SJCRH30 (cell line): ENCODE measurements at regions not wholly inside any gene's neighbourhood (a gene's known extent, or its start where the extent isn't known, plus 50 kb on each side); places are given as distances from the start of the nearest gene placed in this dataset.
"Not testable (repeated sequence)": the region's sequence is repeated elsewhere in the genome, so short reads cannot be mapped to it uniquely, and the experiment has no call there.

Source experiments
- DNase-seq, 2 experiments: peaks; one replicate each; pipeline ENCODE4 v3.0.0-alpha.2; 2015 to 2020
- H3K27ac ChIP-seq: fragments of 250-450 bp; sonication (Bioruptor Pico); 2 replicates; pipeline ENCODE4 v1.5.1; 2020; ENCODE audit warnings: mild to moderate bottlenecking, moderate library complexity
- H3K27me3 ChIP-seq: fragments of 250-450 bp; sonication (Bioruptor Pico); 2 replicates; pipeline ENCODE4 v1.5.1; 2020; ENCODE audit warnings: mild to moderate bottlenecking, moderate library complexity
- H3K36me3 ChIP-seq: fragments of 250-450 bp; sonication (Bioruptor Pico); 2 replicates; pipeline ENCODE4 v1.5.1; 2020; ENCODE audit warnings: mild to moderate bottlenecking, moderate library complexity
- H3K4me1 ChIP-seq: fragments of 250-450 bp; sonication (Bioruptor Pico); 2 replicates; pipeline ENCODE4 v1.5.1; 2020; ENCODE audit warnings: mild to moderate bottlenecking, moderate library complexity
- H3K4me3 ChIP-seq: fragments of 250-450 bp; sonication (Bioruptor Pico); 2 replicates; pipeline ENCODE4 v1.5.1; 2020; ENCODE audit warnings: mild to moderate bottlenecking, moderate library complexity
- H3K9me3 ChIP-seq: fragments of 250-450 bp; sonication (Bioruptor Pico); replicated peaks from 2 replicates; pipeline ENCODE4 v1.5.1; 2020; ENCODE audit warnings: mild to moderate bottlenecking, moderate library complexity

- peak; percentile 18 to 37 for DNase-seq
Measured at GRCh38 chr12:89829434-89829975, 120.9 kb upstream of the ATP2B1 start.

DNA sequence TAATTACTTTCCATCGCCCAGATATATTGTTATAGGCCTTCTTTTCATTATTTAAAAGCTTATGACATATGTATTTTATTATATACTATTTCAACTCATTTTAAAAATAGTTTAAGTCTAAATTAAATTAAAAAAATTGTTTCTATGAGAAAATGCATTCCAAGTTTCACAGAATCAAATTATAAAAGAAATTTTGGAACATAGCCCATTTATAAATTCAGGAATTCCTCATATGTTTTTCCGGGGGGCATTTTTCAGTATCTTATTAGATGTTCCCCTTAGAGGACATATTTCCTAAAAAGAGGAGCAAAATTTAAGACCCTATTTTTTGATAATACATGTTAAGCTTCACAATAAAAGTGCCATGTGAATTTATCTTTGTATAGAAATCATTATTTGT is 119.9 kb upstream of the ATP2B1 start:
- Histone ChIP-seq H3K27ac (peak overlapping the region; percentile 61), H3K4me3 (no peak overlapping the region), H3K4me1 (peaks cover 61% of the 10 kb centered on the region), H3K36me3 (no peaks in the 10 kb centered on the region; the same call in 1 of the 2 replicates), H3K27me3 (no peaks in the 10 kb centered on the region), H3K9me3 (no peaks in the 10 kb centered on the region; the same call in 1 of the 2 replicates)
- no peak for DNase-seq

More at GRCh38 chr12:89829434-89829975, 120.9 kb upstream of the ATP2B1 start:
- Histone ChIP-seq H3K36me3 (no peaks in the 10 kb centered on the region; the same call in 1 of the 2 replicates), H3K27me3 (no peaks in the 10 kb centered on the region), H3K9me3 (no peaks in the 10 kb centered on the region; the same call in 1 of the 2 replicates), H3K4me1 (peaks cover 61% of the 10 kb centered on the region), H3K27ac (peak overlapping the region; percentile 61), H3K4me3 (no peak overlapping the region)

DNA sequence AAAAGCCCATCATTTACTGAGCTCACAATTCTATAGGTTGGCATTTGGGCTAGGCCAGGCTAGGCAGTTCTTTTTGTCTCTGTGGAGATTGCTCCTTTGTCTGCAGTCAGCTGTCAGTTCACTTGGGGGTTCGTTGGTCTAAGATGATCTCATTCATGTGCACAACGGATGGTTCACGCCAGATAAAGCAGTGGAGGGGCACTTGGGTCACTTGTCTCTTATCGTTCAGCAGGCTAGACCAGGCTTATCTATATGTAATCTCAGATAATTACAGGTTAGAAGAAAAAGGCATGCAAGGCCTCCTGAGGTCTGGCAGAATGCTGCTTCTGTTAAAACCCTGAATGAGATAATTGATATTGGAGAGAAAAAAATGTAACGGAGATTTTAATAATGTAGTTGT is 119.0 kb upstream of the ATP2B1 start:
- Histone ChIP-seq H3K9me3 (no peaks in the 10 kb centered on the region; the same call in 1 of the 2 replicates), H3K27me3 (no peaks in the 10 kb centered on the region), H3K27ac (peak overlapping the region; percentile 61), H3K4me1 (peaks cover 61% of the 10 kb centered on the region), H3K4me3 (no peak overlapping the region), H3K36me3 (no peaks in the 10 kb centered on the region; the same call in 1 of the 2 replicates)
- peak; percentile 69 to 78 for DNase-seq

DNA sequence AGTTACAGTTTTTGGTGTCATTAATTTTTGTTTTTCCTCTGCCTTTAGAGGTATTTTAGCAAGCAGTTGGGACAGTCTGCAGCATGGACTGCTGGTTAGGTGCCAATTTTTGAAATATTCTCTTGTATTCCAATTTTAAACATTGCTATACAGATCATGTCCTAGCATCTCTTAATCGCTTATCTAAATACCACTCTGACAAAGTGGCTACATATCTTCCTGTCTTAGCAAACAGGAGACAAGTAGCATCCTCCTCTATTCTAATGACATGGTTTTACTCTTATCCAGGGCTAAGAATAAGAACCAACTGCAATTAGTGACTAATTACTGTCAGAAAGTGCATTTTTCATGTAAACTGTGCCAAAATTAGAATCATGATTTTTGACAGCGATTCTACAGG is 117.8 kb upstream of the ATP2B1 start:
- H3K9me3 ChIP-seq, result no peaks in the 10 kb centered on the region; the same call in 1 of the 2 replicates
- no peak for DNase-seq
- peak overlapping the region; percentile 61; the same call in 1 of the 2 replicates for H3K27ac ChIP-seq
- peaks cover 61% of the 10 kb centered on the region for H3K4me1 ChIP-seq
- no peaks in the 10 kb centered on the region; the same call in 1 of the 2 replicates for H3K36me3 ChIP-seq
- H3K4me3 ChIP-seq, result no peak overlapping the region
- no peaks in the 10 kb centered on the region for H3K27me3 ChIP-seq

DNA sequence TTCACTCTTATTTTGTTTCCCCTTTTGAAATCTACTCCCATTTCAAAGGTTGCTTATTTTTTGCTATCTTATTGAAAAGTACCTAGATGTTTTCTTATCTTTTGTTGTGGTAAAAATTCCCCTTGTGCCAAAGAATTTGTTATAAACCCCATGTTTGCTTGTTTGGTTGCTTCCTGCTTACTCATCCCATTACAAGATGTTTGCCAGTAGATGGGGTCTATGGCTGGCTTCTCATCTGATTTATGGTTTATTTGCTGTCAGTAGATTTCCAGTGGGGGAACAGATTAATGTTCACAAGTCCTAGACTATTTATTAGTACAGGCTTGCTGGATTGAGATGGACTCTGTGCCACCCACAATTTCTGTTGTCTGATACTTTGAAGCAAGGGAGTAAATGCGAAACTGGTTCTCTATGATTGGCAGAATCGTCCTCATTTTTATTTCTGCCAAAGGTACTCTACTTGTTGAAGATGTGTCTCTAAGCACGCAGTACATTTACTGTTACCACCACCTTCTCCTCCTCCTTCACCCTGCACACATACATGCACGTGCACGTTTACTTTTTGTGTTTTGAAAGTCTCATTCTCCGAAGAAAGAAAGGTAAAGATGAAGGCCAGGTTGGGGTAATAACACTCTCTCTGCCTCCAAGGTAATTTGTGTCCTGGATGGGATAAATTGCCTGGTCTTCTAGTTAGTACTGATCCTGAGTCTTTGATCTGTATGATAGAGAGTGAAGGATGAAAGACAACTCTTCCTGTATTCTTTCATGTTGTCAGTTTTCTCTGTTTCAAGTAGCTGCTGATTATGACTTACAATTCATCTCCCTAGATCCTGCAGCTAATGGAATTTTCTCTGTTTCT is 117.2 kb upstream of the ATP2B1 start:
- Histone ChIP-seq H3K9me3 (no peaks in the 10 kb centered on the region; the same call in 1 of the 2 replicates), H3K27me3 (no peaks in the 10 kb centered on the region), H3K4me1 (peaks cover 56% of the 10 kb centered on the region), H3K4me3 (no peak overlapping the region), H3K27ac (no peak overlapping the region), H3K36me3 (no peaks in the 10 kb centered on the region; the same call in 1 of the 2 replicates)
- DNase-seq, result no peak

- no peak for DNase-seq
- H3K36me3 ChIP-seq, result no peaks in the 10 kb centered on the region; the same call in 1 of the 2 replicates
- H3K9me3 ChIP-seq, result no peaks in the 10 kb centered on the region; the same call in 1 of the 2 replicates
- H3K27ac ChIP-seq, result no peak overlapping the region
- no peaks in the 10 kb centered on the region for H3K27me3 ChIP-seq
- peaks cover 49% of the 10 kb centered on the region for H3K4me1 ChIP-seq
- no peak overlapping the region for H3K4me3 ChIP-seq
Measured at GRCh38 chr12:89824822-89825221, 116.2 kb upstream of the ATP2B1 start.

GRCh38 chr12:89822992-89823391 is 114.4 kb upstream of the ATP2B1 start:
- not testable (repeated sequence) for H3K27ac ChIP-seq, H3K9me3 ChIP-seq
- H3K4me1 ChIP-seq, result peaks cover 31% of the 10 kb centered on the region

DNA sequence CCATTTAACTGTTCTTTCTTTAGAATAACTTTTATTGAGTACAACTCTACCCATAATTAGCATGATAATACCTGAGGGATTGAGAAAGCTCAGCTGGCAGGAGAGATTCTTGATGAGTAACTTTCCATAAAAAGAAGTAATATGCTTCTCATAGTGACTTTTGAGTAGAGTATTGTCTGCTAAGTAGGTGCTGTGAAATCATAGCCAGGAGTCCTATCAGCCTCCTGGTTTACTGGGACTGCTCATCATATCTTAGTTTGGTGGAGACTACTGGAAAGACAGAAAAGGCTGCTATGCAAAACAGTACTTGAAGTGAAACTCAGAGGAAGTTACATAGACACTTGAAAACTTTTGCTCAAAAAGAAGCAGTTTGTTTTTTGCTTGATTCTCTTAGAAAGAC is 113.3 kb upstream of the ATP2B1 start:
- Histone ChIP-seq H3K27ac (no peak overlapping the region), H3K36me3 (no peaks in the 10 kb centered on the region), H3K4me3 (no peak overlapping the region), H3K27me3 (no peaks in the 10 kb centered on the region), H3K4me1 (peaks cover 20% of the 10 kb centered on the region), H3K9me3 (no peaks in the 10 kb centered on the region)
- no peak for DNase-seq

More at GRCh38 chr12:89822992-89823391, 114.4 kb upstream of the ATP2B1 start:
- not testable (repeated sequence) for H3K27me3 ChIP-seq, H3K36me3 ChIP-seq, H3K4me3 ChIP-seq, DNase-seq

GRCh38 chr12:89817501-89818226 is 109.0 kb upstream of the ATP2B1 start:
- H3K36me3 ChIP-seq, result no peaks in the 10 kb centered on the region
- H3K4me1 ChIP-seq, result no peaks in the 10 kb centered on the region
- H3K9me3 ChIP-seq, result 0 out of 2 replicates have a peak, but pooled peaks cover 3% of the 10 kb centered on the region
- no peak overlapping the region for H3K27ac ChIP-seq
- DNase-seq, result no peak
- H3K27me3 ChIP-seq, result no peaks in the 10 kb centered on the region
- H3K4me3 ChIP-seq, result no peak overlapping the region

DNA sequence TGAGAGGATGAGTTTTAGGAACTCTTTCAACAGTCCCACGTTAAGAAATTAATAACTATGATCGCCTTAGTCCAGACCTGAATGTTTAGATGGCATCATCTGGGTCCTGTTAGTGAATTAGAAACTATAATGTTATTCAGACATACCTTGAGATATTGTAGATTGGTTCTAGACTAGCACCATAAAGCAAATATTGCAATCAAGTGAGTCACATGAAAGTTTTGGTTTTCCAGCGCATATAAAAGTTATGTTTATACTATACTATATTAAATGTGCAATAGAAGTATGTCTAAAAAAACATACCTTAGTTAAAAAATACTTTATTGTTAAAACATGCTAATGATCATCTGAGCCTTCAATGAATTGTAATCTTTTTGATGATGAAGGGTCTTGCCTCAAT is 106.6 kb upstream of the ATP2B1 start:
- Histone ChIP-seq H3K27ac (no peak overlapping the region), H3K4me1 (no peaks in the 10 kb centered on the region), H3K9me3 (0 out of 2 replicates have a peak, but pooled peaks cover 3% of the 10 kb centered on the region), H3K27me3 (no peaks in the 10 kb centered on the region), H3K4me3 (no peak overlapping the region), H3K36me3 (no peaks in the 10 kb centered on the region)
- no peak for DNase-seq

DNA sequence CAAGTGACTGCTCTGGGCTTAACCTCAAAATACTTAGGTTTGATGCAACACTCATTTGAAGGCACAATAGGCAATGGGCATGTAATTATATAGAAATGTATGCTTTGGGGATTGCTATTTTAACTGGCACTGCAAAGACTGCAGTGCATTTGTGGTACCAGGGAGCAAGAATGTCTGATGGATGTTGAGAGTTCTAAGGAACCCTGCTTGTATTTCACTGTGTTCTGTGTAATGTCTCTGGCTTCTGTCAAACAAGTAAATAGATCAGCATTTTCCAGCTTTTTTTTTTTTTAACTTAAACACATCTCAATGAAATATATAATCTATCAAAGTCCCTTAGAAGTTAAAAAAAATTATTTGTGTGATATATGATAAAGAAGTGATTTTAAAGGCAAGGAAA is 94.8 kb upstream of the ATP2B1 start:
- Histone ChIP-seq H3K36me3 (no peaks in the 10 kb centered on the region), H3K9me3 (peaks cover 2% of the 10 kb centered on the region; the same call in 1 of the 2 replicates), H3K27ac (no peak overlapping the region), H3K27me3 (no peaks in the 10 kb centered on the region), H3K4me3 (no peak overlapping the region), H3K4me1 (peaks cover 11% of the 10 kb centered on the region)
- DNase-seq, result no peak

DNA sequence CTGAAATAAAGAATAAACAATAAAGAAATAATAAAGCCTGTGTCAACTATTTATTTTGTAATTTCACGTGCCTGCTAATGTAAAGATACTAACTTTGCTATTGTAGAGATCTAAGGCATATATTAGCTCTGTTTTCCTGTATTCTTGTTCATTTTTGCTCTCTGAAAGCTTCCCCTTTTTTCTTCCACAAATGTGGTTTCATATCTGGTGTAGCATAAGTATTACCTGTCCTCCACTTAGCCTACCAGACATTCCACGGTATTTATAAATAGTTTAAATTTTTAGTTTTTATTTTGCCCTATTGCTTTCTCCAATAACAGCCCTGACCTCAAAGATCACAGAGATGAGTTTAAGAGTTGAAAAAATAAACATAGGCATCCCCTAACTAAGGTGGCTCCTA is 92.6 kb upstream of the ATP2B1 start:
- H3K4me1 ChIP-seq, result peaks cover 11% of the 10 kb centered on the region
- H3K36me3 ChIP-seq, result no peaks in the 10 kb centered on the region
- H3K4me3 ChIP-seq, result no peak overlapping the region
- no peak overlapping the region for H3K27ac ChIP-seq
- H3K27me3 ChIP-seq, result no peaks in the 10 kb centered on the region
- no peak for DNase-seq
- H3K9me3 ChIP-seq, result no peaks in the 10 kb centered on the region; the same call in 1 of the 2 replicates

GRCh38 chr12:89800435-89800834 is 91.8 kb upstream of the ATP2B1 start:
- no peak for DNase-seq
- Histone ChIP-seq H3K27ac (no peak overlapping the region), H3K4me3 (no peak overlapping the region), H3K9me3 (no peaks in the 10 kb centered on the region; the same call in 1 of the 2 replicates), H3K4me1 (peaks cover 11% of the 10 kb centered on the region), H3K27me3 (no peaks in the 10 kb centered on the region), H3K36me3 (no peaks in the 10 kb centered on the region)

- DNase-seq, result no peak
- no peak overlapping the region for H3K27ac ChIP-seq
- H3K4me3 ChIP-seq, result no peak overlapping the region
- no peaks in the 10 kb centered on the region for H3K36me3 ChIP-seq
- H3K27me3 ChIP-seq, result no peaks in the 10 kb centered on the region
- no peaks in the 10 kb centered on the region; the same call in 1 of the 2 replicates for H3K9me3 ChIP-seq
- peaks cover 19% of the 10 kb centered on the region for H3K4me1 ChIP-seq
Measured at GRCh38 chr12:89799316-89799715, 90.7 kb upstream of the ATP2B1 start.

DNA sequence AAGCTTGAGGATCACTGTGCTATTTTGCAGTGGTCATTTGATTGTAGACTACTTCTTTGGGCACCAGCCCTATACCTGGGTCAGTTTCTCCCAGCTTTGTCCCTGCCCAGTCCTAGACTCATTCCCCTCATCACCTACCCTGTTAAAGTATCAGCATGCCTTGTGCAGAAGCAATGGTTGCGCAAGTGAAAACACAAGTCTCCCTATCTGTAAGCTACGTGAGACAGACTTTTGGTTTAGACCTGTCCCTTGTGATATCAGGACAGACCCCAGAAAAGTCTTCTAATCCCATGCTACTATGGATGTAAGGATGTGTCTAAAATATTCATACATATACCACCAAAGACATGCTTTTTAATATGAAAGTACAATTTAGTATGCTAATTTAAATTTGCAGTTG is 88.8 kb upstream of the ATP2B1 start:
- DNase-seq, result no peak

More for the DNA sequence above, 88.8 kb upstream of the ATP2B1 start:
- no peaks in the 10 kb centered on the region for H3K9me3 ChIP-seq
- H3K36me3 ChIP-seq, result no peaks in the 10 kb centered on the region
- H3K27me3 ChIP-seq, result no peaks in the 10 kb centered on the region
- peaks cover 36% of the 10 kb centered on the region for H3K4me1 ChIP-seq
- no peak overlapping the region for H3K27ac ChIP-seq
- H3K4me3 ChIP-seq, result no peak overlapping the region
